Middle frontal gyrus (tissue), 1 donor: ENCODE measurements at regions not wholly inside any gene's neighbourhood (a gene's known extent, or its start where the extent isn't known, plus 50 kb on each side); places are given as distances from the start of the nearest gene placed in this dataset.

Experiments used
- DNase-seq: peaks from one replicate; pipeline ENCODE4 v3.0.0-alpha.2; 2015; ENCODE audit warnings: low spot score; ENCODE audit errors: extremely low spot score

GRCh38 chr7:84629640-84630318, 435.2 kb upstream of the SEMA3A start:
- no peak for DNase-seq

GRCh38 chr7:84629216-84629615, 434.6 kb upstream of the SEMA3A start:
- DNase-seq: no peak

DNA sequence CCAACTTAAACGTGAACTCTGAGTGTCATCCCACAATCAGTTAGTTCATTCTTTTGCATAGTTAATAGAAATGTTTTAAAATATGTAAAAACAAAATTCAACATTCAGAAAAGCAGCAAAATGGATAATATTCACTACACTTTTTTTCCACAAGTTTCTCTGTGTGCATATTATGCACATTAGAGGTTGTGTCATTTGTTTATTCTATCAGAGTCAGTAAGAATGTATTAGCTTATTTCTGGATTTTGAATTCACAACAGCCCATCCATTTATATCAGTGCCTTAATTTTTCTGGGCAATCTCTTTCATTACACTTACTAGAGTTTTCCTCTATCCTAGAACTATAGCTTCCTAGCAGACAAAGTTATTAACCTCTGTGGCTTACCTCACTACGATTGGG, 432.7 kb upstream of the SEMA3A start:
- no peak for DNase-seq

- DNase-seq: no peak
These were observed 430.3 kb upstream of the SEMA3A start for GRCh38 chr7:84624927-84625326.

DNA sequence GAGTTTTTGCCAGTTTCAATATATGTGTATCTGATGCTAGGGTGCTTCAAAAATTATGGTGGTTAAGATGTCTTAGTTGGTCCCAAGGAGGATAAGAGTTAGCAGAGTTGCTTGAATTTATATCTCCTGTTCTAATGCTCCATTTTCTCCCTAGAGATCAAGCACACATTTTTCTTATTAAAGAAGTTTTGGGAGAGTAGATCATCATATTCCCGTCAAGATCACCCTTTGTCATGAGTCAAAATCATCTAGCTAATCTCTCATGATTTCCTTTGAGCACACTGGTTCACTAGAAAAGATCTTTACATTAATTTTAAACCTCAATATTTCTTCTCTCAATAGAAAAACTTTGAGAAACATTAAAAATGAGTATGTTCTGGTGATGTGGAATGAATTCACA, 429.9 kb upstream of the SEMA3A start:
- no peak for DNase-seq

DNA sequence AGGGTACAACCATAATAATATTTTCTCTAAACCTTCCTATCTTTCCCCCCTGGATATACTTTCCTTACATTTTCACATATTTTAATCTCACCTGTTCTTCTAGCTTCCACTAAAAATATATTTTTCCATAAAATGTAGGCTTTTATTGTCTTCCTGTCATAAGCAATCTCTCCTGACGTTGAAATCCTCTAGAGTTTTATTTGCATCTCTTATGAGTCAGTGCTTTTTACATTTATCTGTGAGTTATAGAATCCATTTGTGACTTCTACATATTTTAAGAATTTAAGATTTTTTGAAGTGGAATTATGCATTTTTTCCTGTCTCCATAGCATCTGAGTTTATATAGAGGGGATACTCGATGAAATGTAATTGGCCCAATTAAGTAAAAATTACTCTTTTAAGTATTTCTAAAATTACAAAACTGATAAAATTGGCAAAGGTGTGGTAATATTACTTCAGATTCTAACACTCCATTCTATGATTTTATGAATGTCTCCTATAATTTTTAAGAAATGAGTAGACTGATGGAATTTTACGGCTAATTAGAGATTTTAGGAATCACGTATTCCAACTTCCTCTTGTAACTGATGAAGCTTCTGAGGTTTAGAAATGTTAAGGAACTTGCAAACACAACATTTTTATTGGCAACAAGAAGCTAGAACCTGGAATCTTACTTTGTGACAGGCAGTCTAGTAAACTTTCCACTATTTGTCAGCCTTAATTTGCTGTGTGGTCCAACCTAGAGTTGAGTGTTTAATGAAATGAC, 422.9 kb upstream of the SEMA3A start:
- DNase-seq: no peak

GRCh38 chr7:84614821-84615501, 420.4 kb upstream of the SEMA3A start:
- DNase-seq: no peak

DNA sequence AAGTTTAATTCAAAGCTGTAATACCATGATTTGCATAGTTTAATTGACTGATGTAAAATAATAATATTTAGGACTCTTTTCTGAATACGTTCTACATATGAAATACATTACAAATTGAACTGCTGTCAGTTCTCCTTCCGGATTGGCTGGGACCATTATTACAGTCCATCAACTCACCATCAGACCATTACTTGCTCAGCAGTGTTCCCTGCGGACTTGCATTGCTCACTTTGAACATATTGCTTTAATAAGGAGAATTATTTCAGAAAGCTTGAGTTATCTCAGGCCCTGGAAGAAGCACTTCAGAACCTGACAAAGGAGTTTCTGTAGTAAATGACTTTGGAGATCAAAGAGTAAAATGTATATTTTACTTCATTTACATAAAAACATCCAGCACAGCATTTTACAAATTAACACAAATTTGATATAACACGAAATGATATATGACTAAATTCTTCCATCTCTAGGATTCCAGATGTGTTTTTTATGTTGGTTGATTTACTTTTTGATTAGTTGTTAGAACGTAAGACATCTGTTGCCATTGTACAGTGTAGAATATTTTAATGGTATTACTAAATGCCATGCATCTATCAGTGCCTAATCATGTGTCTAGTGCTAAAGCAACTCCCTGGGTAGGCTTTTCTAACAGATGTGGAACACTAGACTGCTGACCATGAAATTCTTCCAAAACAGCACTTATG, 418.5 kb upstream of the SEMA3A start:
- DNase-seq: no peak

- DNase-seq: no peak
These were observed 416.8 kb upstream of the SEMA3A start for GRCh38 chr7:84611391-84611790.

DNA sequence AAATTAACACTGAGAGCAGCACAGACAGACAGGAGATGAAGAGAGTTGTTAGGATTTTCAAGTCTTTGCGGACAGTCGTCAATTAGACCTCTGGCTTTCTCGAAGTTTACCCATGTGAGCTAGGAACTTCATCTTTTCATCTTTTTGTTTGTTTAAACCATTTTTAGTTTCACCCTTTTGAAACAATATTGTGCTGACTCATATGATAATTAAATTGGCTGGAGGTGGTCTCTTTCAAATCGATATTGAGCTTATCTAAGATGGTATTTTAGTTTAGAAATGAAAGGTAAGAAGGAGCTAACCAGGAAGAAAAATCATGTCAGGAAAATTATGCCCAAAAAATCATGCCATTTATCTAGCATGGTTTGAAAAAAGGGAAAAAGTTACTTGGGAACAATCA, 415.8 kb upstream of the SEMA3A start:
- DNase-seq: no peak

GRCh38 chr7:84605301-84605700, 410.7 kb upstream of the SEMA3A start:
- no peak for DNase-seq

DNA sequence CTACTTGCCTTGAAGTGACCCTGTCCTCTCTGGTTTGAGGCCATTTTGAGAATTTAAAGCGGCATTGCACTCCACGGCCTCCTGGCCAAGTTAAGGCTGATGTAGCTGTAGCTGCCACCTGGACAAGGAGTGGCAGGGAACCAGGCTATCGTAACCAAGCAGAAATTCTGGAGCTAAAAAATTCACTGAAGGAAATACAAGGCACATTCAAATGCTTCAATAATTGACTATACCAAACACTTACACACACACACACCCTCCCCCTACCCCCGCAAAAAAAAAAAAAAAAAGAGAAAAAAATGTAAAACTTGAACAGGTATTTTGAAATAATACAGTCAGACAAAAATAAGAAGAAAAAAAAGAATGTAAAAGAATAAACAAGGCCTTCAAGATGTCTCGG, 409.0 kb upstream of the SEMA3A start:
- DNase-seq: no peak

- DNase-seq: no peak
These were observed 400.4 kb upstream of the SEMA3A start for GRCh38 chr7:84595026-84595425.

GRCh38 chr7:84591897-84592296, 397.3 kb upstream of the SEMA3A start:
- DNase-seq: no peak

DNA sequence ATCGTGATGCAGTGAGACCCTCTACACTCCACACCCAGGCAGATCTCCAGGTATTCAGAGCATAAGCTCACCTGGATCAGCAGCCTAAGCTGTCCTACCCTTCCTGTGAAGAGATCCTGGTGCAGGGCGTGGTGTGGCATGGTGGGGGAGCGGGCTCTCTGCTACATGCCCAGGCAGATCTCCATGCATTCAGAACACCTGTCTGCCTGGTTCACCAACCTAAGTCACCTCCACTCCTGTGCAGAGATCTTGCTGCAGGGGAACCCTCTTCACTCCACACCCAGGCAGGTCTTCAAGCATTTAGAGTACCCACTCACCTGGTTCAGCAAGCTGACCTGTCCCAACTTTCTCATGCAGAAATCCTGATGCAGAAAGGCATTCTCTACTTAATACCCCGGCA, 394.4 kb upstream of the SEMA3A start:
- DNase-seq: no peak

DNA sequence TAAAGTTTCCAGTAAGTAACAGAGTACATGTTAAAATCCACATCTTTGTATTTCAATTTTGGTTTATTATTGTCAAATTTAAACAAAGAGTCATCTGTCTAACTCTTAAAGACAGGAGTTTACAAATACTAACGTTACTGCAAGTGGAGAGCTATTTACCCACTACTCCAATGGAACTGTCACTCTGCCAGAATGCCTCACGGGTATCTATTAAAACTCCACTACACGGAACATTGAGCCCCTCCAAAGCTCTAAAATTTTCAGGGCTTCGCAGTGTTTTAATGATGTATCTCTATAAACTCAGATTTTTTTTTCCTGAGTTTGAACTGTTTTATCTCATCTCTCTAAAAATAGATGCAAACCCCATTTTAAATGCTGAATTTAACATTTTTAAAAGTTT, 388.7 kb upstream of the SEMA3A start:
- no peak for DNase-seq

DNA sequence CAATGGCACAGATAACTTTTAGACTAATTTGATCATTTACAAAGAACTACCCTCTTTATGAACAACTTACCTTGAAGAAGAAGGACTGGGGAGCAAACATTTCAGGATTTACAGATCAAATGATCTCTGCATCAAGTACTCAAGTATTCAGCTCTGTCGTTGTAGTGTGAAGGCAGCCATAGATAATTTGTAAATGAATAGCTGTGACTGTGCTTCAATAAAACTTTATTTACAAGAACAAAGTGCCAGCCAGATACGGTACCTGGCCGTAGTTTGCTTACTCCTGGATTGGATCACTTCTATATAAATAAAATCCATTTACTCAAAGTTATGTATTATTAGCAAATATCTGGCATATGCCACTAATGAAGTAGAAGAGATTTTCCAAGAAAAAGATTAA, 388.2 kb upstream of the SEMA3A start:
- DNase-seq: no peak

GRCh38 chr7:84578825-84579224, 384.2 kb upstream of the SEMA3A start:
- DNase-seq: no peak

GRCh38 chr7:84568781-84569180, 374.2 kb upstream of the SEMA3A start:
- no peak for DNase-seq

DNA sequence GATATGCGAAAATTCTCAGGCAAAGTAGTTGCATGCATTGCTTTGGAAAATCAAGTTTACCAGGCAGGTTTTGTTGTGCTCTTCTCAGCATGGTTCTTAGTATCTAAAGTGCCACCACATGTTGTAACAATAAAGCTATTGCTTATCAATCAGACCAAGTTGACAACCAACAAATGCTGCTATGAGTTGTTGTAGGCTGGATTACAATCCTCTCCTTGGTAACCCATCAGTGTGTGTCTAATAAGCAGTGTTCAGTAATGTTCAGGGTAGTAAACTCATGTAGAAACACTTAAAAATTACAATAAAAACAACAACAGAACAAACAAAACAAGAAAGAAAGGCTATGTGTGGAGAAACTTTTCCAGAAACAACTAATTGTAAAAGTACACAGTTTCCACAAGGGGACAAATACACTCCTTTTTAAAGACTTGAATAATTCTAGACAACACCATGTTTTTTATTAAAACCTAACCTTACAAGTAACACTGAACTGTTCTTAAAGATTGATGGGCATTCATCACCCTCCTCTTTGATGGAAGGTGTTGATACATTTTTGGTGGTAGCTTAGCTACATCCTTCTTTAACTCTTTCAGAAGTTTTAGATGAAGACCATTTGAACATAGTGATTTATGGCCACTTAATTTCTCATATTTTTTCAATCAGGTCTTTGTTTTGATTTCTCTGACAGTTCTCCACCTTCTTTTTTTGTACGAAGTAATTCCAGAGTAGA, 370.9 kb upstream of the SEMA3A start:
- DNase-seq: no peak

- no peak for DNase-seq
These were observed 359.1 kb upstream of the SEMA3A start for GRCh38 chr7:84553711-84554110.
